HEK293 (cell line): ENCODE measurements at regions not wholly inside any gene's neighbourhood (a gene's known extent, or its start where the extent isn't known, plus 50 kb on each side); places are given as distances from the start of the nearest gene placed in this dataset.

Experiments
- CTCF ChIA-PET: fragments of 350-600 bp; formaldehyde crosslinking; extraction: SDS; loops from one replicate; lab custom pipeline; 2021; ENCODE audit warnings: antibody characterized with exemption; lab: Yijun Ruan, JAX
- POLR2A ChIA-PET: fragments of 300-600 bp; formaldehyde crosslinking; extraction: SDS; loops from one replicate; lab custom pipeline; 2020; ENCODE audit warnings: antibody characterized with exemption, inconsistent platforms; lab: Yijun Ruan, JAX
- H3K27ac ChIP-seq: fragments of 200-500 bp; sonication (Bioruptor generic); 2 replicates; pipeline ENCODE4 v1.5.1; 2014; ENCODE audit warnings: low read depth, low read length, control low read depth, inconsistent platforms; ENCODE audit errors: extremely low read depth
- H3K36me3 ChIP-seq, 2 experiments: fragments of 200-500 bp in 1 of 2; sonication (Bioruptor generic) in 1 of 2; 1 replicate in 1 of 2; 2 replicates in 1 of 2; pipeline ENCODE4 v1.5.1; 2014 to 2017; ENCODE audit warnings: inconsistent platforms in 2 of 2, low read length in 2 of 2; ENCODE audit not compliant: control insufficient read depth in 2 of 2, insufficient read depth in 1 of 2
- H3K4me1 ChIP-seq: fragments of 200-500 bp; sonication (Bioruptor generic); 2 replicates; pipeline ENCODE4 v1.5.1; 2014; ENCODE audit warnings: mild to moderate bottlenecking, low read length, inconsistent platforms; ENCODE audit not compliant: control insufficient read depth, insufficient read depth
- H3K4me3 ChIP-seq: 2 replicates; pipeline ENCODE4 v1.5.1; 2011; ENCODE audit warnings: low read depth, mild to moderate bottlenecking, control low read depth, low read length, moderate library complexity
- H3K9me3 ChIP-seq: fragments of 200-500 bp; sonication (Bioruptor generic); 2 replicates; pipeline ENCODE4 v1.5.1; 2014; ENCODE audit warnings: low read depth, low read length, inconsistent platforms; ENCODE audit not compliant: control insufficient read depth, insufficient read depth
- GLIS1 ChIP-seq: fragments of 450-650 bp; formaldehyde crosslinking; IDR thresholded peaks from 2 replicates; pipeline ENCODE4 v1.5.1; 2016; ENCODE audit warnings: missing biosample characterization, missing genetic modification characterization
- IKZF3 ChIP-seq: fragments of 450-650 bp; IDR thresholded peaks from 2 replicates; pipeline ENCODE4 v1.5.0; 2018; ENCODE audit warnings: missing biosample characterization, mild to moderate bottlenecking, missing genetic modification characterization, moderate library complexity
- KLF7 ChIP-seq: fragments of 450-650 bp; formaldehyde crosslinking; IDR thresholded peaks from 2 replicates; pipeline ENCODE4 v1.5.1; 2016; ENCODE audit warnings: missing biosample characterization, missing genetic modification characterization, borderline replicate concordance
- KLF8 ChIP-seq: fragments of 450-650 bp; formaldehyde crosslinking; IDR thresholded peaks from 2 replicates; pipeline ENCODE4 v1.5.1; 2016; ENCODE audit warnings: missing biosample characterization, missing genetic modification characterization
- PRDM1 ChIP-seq: fragments of 450-650 bp; formaldehyde crosslinking; IDR thresholded peaks from 2 replicates; pipeline ENCODE4; 2016; ENCODE audit warnings: missing biosample characterization, missing genetic modification characterization
- ZBTB1 ChIP-seq: fragments of 450-650 bp; formaldehyde crosslinking; IDR thresholded peaks from 2 replicates; pipeline ENCODE4 v1.5.1; 2016; ENCODE audit warnings: missing biosample characterization, missing genetic modification characterization
- ZFP69B ChIP-seq: fragments of 450-650 bp; formaldehyde crosslinking; IDR thresholded peaks from 2 replicates; pipeline ENCODE4 v1.5.1; 2016; ENCODE audit warnings: missing biosample characterization, missing genetic modification characterization
- ZNF138 ChIP-seq: fragments of 450-650 bp; formaldehyde crosslinking; IDR thresholded peaks from 2 replicates; pipeline ENCODE4 v1.5.1; 2016; ENCODE audit warnings: missing biosample characterization, missing genetic modification characterization, borderline replicate concordance
- ZNF174 ChIP-seq: fragments of 450-650 bp; formaldehyde crosslinking; IDR thresholded peaks from 2 replicates; pipeline ENCODE4 v1.5.0; 2017; ENCODE audit warnings: missing biosample characterization, mild to moderate bottlenecking, missing genetic modification characterization
- ZNF223 ChIP-seq: fragments of 450-650 bp; formaldehyde crosslinking; IDR thresholded peaks from 2 replicates; pipeline ENCODE4 v1.5.1; 2016; ENCODE audit warnings: missing biosample characterization, missing genetic modification characterization
- ZNF335 ChIP-seq: fragments of 450-650 bp; formaldehyde crosslinking; conservative IDR thresholded peaks from 2 replicates; pipeline ENCODE4 v1.5.1; 2016; ENCODE audit warnings: missing biosample characterization, missing genetic modification characterization
- ZNF354C ChIP-seq: fragments of 450-650 bp; formaldehyde crosslinking; IDR thresholded peaks from 2 replicates; pipeline ENCODE4 v1.5.1; 2016; ENCODE audit warnings: missing biosample characterization, missing genetic modification characterization, low read depth, borderline replicate concordance
- ZNF362 ChIP-seq: fragments of 450-650 bp; formaldehyde crosslinking; IDR thresholded peaks from 2 replicates; pipeline ENCODE4 v1.5.1; 2016; ENCODE audit warnings: missing biosample characterization, missing genetic modification characterization
- ZNF394 ChIP-seq: fragments of 450-650 bp; formaldehyde crosslinking; IDR thresholded peaks from 2 replicates; pipeline ENCODE4 v1.5.1; 2016; ENCODE audit warnings: missing biosample characterization, missing genetic modification characterization, mild to moderate bottlenecking, moderate library complexity, borderline replicate concordance
- ZNF580 ChIP-seq: fragments of 450-650 bp; formaldehyde crosslinking; IDR thresholded peaks from 2 replicates; pipeline ENCODE4 v1.5.1; 2016; ENCODE audit warnings: missing biosample characterization, missing genetic modification characterization
- ZNF654 ChIP-seq: fragments of 450-650 bp; formaldehyde crosslinking; IDR thresholded peaks from 2 replicates; pipeline ENCODE4 v1.5.1; 2016; ENCODE audit warnings: low read depth, missing biosample characterization, missing genetic modification characterization
- ZNF660 ChIP-seq: fragments of 450-650 bp; IDR thresholded peaks from 2 replicates; pipeline ENCODE4 v1.5.1; 2018; ENCODE audit warnings: missing biosample characterization, mild to moderate bottlenecking, missing genetic modification characterization
- ZNF701 ChIP-seq: fragments of 450-650 bp; formaldehyde crosslinking; IDR thresholded peaks from 2 replicates; pipeline ENCODE4 v1.5.1; 2016; ENCODE audit warnings: missing biosample characterization, missing genetic modification characterization
- ZNF785 ChIP-seq: fragments of 450-650 bp; formaldehyde crosslinking; IDR thresholded peaks from 2 replicates; pipeline ENCODE4 v1.5.1; 2016; ENCODE audit warnings: missing biosample characterization, missing genetic modification characterization
- TF ChIP-seq, protein P1 (sequence below): fragments of 450-650 bp; formaldehyde crosslinking; IDR thresholded peaks from 2 replicates; pipeline ENCODE4 v1.5.0; 2017; ENCODE audit warnings: missing biosample characterization, missing genetic modification characterization, borderline replicate concordance
- TF ChIP-seq, protein P2 (sequence below): fragments of 450-650 bp; formaldehyde crosslinking; IDR thresholded peaks from 2 replicates; pipeline ENCODE4 v1.5.1; 2017; ENCODE audit warnings: missing biosample characterization, missing genetic modification characterization

DNA sequence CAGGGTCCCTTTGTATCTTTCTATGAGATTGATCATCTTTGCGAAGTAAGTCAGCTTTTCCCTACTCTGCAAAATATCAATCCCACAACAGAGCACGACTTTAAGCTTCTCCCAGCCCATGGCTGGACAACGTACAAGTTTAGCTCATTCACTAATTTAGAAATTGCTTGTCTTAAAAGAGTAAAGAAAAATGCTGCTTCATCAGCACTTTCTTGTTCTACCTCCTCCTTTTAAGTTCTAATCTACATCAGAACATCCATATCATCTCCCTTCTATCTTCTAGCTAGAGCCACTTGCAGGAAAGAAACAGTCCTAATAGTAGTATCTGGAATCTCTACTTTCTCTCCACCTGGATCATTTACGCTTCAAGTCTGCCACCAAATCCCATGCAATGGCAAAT is 441.2 kb upstream of the ESRRG start (continued):
- no peak for TF ChIP-seq PRDM1 (tag by site-specific recombination)
- TF ChIP-seq, protein P1, sequence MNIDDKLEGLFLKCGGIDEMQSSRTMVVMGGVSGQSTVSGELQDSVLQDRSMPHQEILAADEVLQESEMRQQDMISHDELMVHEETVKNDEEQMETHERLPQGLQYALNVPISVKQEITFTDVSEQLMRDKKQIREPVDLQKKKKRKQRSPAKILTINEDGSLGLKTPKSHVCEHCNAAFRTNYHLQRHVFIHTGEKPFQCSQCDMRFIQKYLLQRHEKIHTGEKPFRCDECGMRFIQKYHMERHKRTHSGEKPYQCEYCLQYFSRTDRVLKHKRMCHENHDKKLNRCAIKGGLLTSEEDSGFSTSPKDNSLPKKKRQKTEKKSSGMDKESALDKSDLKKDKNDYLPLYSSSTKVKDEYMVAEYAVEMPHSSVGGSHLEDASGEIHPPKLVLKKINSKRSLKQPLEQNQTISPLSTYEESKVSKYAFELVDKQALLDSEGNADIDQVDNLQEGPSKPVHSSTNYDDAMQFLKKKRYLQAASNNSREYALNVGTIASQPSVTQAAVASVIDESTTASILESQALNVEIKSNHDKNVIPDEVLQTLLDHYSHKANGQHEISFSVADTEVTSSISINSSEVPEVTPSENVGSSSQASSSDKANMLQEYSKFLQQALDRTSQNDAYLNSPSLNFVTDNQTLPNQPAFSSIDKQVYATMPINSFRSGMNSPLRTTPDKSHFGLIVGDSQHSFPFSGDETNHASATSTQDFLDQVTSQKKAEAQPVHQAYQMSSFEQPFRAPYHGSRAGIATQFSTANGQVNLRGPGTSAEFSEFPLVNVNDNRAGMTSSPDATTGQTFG (tag by site-specific recombination): no peak
- TF ChIP-seq ZNF701 (tag by site-specific recombination): no peak

- ChIA-PET CTCF (no interaction called here), POLR2A (no interaction called here)
- no peak overlapping the region for H3K4me3 ChIP-seq
- no peak overlapping the region for H3K27ac ChIP-seq
- no peaks in the 10 kb centered on the region for H3K4me1 ChIP-seq
- TF ChIP-seq ZNF362 (tag by site-specific recombination): no peak
- no peak for TF ChIP-seq ZNF785 (tag by site-specific recombination)
- TF ChIP-seq ZNF174 (tag by site-specific recombination): no peak
- TF ChIP-seq ZNF354C (tag by site-specific recombination): no peak
- no peak for TF ChIP-seq ZNF660 (tag by site-specific recombination)
- TF ChIP-seq IKZF3 (tag by site-specific recombination): no peak
- no peak for TF ChIP-seq GLIS1
- TF ChIP-seq ZNF223 (tag by site-specific recombination): no peak
- TF ChIP-seq ZFP69B (tag by site-specific recombination): no peak
- TF ChIP-seq KLF7 (tag by site-specific recombination): no peak
- no peak for TF ChIP-seq ZNF580 (tag by site-specific recombination)
- no peaks in the 10 kb centered on the region for H3K9me3 ChIP-seq
- H3K36me3 ChIP-seq: no peaks in the 10 kb centered on the region
These were observed 430.1 kb upstream of the ESRRG start for GRCh38 chr1:217153361-217153760.

DNA sequence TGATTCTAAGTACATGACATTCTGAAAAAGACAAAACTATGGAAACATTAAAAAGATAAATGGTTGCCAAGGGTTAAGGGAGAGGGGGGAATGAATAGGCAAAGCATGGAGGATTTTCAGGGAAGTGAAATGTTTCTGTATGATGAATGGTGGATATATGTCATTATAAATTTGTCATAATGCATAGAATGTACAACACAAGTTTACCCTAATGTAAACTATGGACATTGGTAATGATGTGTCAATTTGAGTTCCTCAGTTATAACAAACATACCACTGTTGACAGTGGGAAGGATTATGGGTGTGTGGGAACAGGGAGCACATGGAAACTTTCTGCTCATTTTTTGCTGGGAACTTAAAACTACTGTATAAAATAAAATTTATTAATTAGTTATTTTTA is 427.1 kb upstream of the ESRRG start:
- CTCF ChIA-PET: no interaction called here
- Histone ChIP-seq H3K36me3 (no peaks in the 10 kb centered on the region), H3K4me1 (no peaks in the 10 kb centered on the region), H3K27ac (no peak overlapping the region), H3K9me3 (no peaks in the 10 kb centered on the region), H3K4me3 (no peak overlapping the region)
- TF ChIP-seq ZNF654 (no peak), ZNF138 (tag by site-specific recombination) (no peak), ZNF335 (no peak), ZNF394 (tag by site-specific recombination) (no peak), ZBTB1 (tag by site-specific recombination) (no peak), KLF8 (no peak)
- TF ChIP-seq, protein P2, sequence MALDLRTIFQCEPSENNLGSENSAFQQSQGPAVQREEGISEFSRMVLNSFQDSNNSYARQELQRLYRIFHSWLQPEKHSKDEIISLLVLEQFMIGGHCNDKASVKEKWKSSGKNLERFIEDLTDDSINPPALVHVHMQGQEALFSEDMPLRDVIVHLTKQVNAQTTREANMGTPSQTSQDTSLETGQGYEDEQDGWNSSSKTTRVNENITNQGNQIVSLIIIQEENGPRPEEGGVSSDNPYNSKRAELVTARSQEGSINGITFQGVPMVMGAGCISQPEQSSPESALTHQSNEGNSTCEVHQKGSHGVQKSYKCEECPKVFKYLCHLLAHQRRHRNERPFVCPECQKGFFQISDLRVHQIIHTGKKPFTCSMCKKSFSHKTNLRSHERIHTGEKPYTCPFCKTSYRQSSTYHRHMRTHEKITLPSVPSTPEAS (tag by site-specific recombination): no peak
- POLR2A ChIA-PET: no interaction called here
